ENCODE measurements at regions not wholly inside any gene's neighbourhood (a gene's known extent, or its start where the extent isn't known, plus 50 kb on each side); places are given as distances from the start of the nearest gene placed in this dataset.

DNA sequence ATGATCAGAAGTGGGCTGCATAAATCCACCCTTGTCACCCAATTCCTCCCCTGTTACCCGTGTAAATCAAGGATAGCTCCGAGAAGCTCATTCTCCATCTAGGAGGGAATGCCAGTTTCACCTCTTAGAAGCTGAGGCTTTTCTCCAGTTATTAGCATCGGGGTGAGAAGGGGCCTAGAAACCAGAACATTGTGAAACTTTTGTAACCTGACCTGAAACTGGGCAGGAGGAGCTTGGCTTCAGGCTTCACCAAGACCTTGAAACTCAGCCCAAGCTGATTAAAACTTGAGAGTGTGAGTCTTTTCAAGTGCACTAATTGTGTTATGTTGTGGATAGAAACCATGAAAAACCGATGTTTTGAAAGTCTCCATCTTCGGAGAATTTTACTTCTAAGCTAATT, 103.1 kb downstream of the BMP2 start:
- POLR2A ChIA-PET = no interaction called here
- Histone ChIP-seq H3K9me3 (no peaks in the 10 kb centered on the region; the same call in 2 of the 3 replicates), H3K27ac (no peak overlapping the region), H3K4me3 (no peak overlapping the region), H3K4me1 (no peaks in the 10 kb centered on the region), H3K4me2 (no peak overlapping the region)
- FAIRE-seq (no peak), DNase-seq (ENCODE audit: low read depth in 1 of 2, low spot score in 1 of 2) (no peak), ATAC-seq (no peak)
- CTCF ChIA-PET = interaction anchor here (0.9 to 1.1 kb wide), 2 partner anchors 10 to 12 kb away, joined by 3 to 5 read pairs; no protein-coding TSS in a partner anchor
- 4% methylated on average over 5 of the region's 5 CpGs for WGBS (ENCODE audit: missing lambda C conversion rate)
- TF ChIP-seq RCOR1 (IDR thresholded peaks at IDR 0.05; ENCODE audit: low read depth, low read length) = no peak
- no peak for TF ChIP-seq CBX8 (IDR thresholded peaks at IDR 0.05)
- TF ChIP-seq POLR2A (IDR thresholded peaks at IDR 0.05; ENCODE audit: low read length) = no peak
- no peak for TF ChIP-seq BCL3 (IDR thresholded peaks at IDR 0.05)
- TF ChIP-seq MAFK (IDR thresholded peaks at IDR 0.05; ENCODE audit: partially characterized antibody) = no peak
- TF ChIP-seq CHD4 (IDR thresholded peaks at IDR 0.05; ENCODE audit: borderline replicate concordance) = no peak
- TF ChIP-seq TFCP2L1 (CRISPR knock-in tag; IDR thresholded peaks at IDR 0.05) = no peak

DNA sequence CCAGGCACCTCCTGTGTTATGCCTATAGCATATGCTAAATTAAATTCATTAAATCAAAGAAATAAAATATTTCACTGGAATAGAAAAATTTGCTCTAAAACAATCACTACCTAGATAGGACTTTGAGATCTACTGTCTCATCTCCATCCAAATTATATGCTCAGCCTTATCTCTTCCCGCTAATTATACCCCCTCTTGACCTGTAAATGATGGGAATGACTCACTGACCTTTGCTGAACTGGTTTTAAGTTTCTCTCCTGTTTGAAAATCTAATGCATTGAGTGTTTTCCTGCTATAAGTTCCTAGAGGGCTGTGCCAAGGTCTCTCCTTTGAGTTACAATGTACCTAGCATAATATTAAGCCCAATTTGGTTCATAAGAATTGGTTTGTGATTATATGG, 110.1 kb downstream of the BMP2 start:
- ChIA-PET CTCF (no interaction called here), POLR2A (no interaction called here)
- H3K27ac ChIP-seq = no peak overlapping the region
- no peak for DNase-seq (ENCODE audit: low read depth in 1 of 2, low spot score in 1 of 2)
- no peak for ATAC-seq
- 5% methylated on average over 1 of the region's 1 CpG for WGBS (ENCODE audit: missing lambda C conversion rate)
- H3K9me3 ChIP-seq = 0 out of 3 replicates have a peak, but pooled peaks cover 3% of the 10 kb centered on the region
- H3K4me1 ChIP-seq = no peaks in the 10 kb centered on the region
- TF ChIP-seq ELK1 (IDR thresholded peaks at IDR 0.05; ENCODE audit: low read depth, low read length) (no peak), JUN (IDR thresholded peaks at IDR 0.05) (no peak), ZFP36 (IDR thresholded peaks at IDR 0.05; ENCODE audit: borderline replicate concordance, partially characterized antibody) (no peak), FOSB (CRISPR knock-in tag; IDR thresholded peaks at IDR 0.05) (no peak), SREBF2 (IDR thresholded peaks at IDR 0.05) (no peak), NPAS2 (CRISPR knock-in tag; IDR thresholded peaks at IDR 0.05; ENCODE audit: borderline replicate concordance) (no peak), ZC3H11A (IDR thresholded peaks at IDR 0.05) (no peak), MYC (IDR thresholded peaks at IDR 0.05; ENCODE audit: borderline replicate concordance, low read length) (no peak), FOSL2 (IDR thresholded peaks at IDR 0.05) (no peak), FOSL2 (CRISPR knock-in tag; IDR thresholded peaks at IDR 0.05) (no peak), TFCP2L1 (CRISPR knock-in tag; IDR thresholded peaks at IDR 0.05) (no peak), EP300 (IDR thresholded peaks at IDR 0.05) (no peak), RARB (CRISPR knock-in tag; IDR thresholded peaks at IDR 0.05) (no peak), RAD21 (conservative IDR thresholded peaks at IDR 0.05 in 1 of 2, IDR thresholded peaks at IDR 0.05 in 1 of 2) (no peak), BHLHE40 (IDR thresholded peaks at IDR 0.05; ENCODE audit: low read depth, low read length) (no peak), HDAC2 (IDR thresholded peaks at IDR 0.05) (no peak), KDM1A (IDR thresholded peaks at IDR 0.05; ENCODE audit: low read depth) (no peak)
- TF ChIP-seq, protein P1, sequence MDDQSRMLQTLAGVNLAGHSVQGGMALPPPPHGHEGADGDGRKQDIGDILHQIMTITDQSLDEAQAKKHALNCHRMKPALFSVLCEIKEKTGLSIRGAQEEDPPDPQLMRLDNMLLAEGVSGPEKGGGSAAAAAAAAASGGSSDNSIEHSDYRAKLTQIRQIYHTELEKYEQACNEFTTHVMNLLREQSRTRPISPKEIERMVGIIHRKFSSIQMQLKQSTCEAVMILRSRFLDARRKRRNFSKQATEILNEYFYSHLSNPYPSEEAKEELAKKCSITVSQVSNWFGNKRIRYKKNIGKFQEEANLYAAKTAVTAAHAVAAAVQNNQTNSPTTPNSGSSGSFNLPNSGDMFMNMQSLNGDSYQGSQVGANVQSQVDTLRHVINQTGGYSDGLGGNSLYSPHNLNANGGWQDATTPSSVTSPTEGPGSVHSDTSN (IDR thresholded peaks at IDR 0.05) = no peak
- TF ChIP-seq, protein P2, sequence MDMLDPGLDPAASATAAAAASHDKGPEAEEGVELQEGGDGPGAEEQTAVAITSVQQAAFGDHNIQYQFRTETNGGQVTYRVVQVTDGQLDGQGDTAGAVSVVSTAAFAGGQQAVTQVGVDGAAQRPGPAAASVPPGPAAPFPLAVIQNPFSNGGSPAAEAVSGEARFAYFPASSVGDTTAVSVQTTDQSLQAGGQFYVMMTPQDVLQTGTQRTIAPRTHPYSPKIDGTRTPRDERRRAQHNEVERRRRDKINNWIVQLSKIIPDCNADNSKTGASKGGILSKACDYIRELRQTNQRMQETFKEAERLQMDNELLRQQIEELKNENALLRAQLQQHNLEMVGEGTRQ (IDR thresholded peaks at IDR 0.05) = no peak
- H3K4me2 ChIP-seq = no peak overlapping the region
- FAIRE-seq = no peak
- H3K4me3 ChIP-seq = no peak overlapping the region

Data from A549 (cell line).